CD4-positive, alpha-beta T cell treated with Interleukin-21 for 1 hour (primary cell): ENCODE measurements at regions not wholly inside any gene's neighbourhood (a gene's known extent, or its start where the extent isn't known, plus 50 kb on each side); places are given as distances from the start of the nearest gene placed in this dataset.
A peak's percentile ranks its signal among the peaks of the same experiment; 100 is the strongest.

Source experiments
- DNase-seq: peaks from one replicate; pipeline ENCODE4 v3.0.0-alpha.2; 2020

DNA sequence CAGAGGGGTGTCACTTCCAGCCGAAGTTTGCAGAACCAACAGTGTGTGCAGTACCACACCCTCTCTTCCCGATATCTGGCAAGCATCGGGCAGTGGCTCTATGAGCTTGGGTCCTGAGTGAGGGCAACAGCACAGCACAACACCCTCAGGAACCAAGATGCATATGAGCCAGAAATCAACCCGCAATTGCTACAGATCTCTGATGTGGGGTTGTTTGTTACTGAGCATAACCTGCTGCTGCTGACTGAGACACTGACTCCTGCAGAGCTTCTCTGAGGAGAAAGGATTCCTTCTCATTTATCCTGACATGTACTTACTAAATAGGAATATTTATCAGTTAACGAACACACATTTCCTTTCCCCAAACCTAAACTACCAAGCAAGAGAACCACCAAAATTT, 218.3 kb downstream of the RBFOX3 start:
- no peak for DNase-seq

DNA sequence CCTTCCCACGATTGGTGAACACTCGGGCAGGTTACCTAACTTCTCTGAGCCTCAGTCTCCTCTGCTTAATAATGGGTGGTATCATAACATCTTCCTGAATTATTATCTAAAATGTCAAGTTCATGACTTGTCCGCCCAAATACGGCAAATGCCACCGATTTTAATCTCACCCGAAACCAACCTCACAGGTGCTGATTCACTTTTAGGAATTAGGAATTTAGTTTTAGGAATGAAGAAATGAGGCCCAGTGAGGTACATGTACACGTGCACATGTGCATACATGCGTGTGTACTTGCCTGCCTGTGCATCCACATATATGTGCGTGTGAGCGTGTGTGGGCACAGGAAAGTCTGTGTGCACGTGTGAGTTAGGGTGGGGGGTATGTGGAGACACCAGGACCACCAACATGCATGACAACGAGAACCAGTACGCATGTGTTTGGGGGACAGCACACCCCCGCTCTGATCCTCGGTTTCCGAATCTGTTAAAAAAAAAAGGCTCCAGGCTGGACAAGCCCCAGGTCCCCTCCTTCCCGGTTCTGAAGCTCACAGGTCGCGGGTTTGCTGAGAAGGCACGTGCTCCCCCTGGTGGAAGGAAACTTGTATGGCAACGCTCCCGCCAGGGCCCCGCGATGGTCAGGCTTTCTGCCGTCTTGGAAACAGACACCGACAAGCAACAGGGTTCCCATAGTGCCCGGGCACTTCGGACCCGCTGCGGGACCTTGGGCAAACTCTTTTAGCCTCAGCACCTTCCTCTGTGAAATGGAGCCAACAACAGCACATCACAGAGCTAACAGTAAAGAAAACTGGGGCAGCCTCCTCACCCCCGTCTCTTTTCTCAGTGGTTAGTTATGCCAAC, 219.2 kb downstream of the RBFOX3 start:
- DNase-seq = peak; percentile 62

DNA sequence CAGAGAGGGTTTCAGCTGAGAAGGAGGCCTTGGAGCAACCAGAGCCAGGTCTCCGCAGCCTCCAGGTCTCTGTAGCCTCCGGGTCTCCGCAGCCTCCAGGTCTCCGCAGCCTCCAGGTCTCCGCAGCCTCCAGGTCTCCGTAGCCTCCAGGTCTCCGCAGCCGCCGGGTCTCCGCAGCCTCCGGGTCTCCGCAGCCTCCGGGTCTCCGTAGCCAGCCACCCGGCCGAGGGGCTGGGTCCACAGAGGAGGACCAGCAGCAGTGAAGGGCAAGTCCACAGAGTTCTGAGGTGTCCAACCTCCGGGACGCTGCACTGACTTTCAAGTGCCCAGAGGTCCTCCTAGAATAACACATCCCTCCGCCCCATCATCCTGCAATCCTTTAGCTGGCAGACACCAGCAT, 221.0 kb downstream of the RBFOX3 start:
- DNase-seq = no peak

DNA sequence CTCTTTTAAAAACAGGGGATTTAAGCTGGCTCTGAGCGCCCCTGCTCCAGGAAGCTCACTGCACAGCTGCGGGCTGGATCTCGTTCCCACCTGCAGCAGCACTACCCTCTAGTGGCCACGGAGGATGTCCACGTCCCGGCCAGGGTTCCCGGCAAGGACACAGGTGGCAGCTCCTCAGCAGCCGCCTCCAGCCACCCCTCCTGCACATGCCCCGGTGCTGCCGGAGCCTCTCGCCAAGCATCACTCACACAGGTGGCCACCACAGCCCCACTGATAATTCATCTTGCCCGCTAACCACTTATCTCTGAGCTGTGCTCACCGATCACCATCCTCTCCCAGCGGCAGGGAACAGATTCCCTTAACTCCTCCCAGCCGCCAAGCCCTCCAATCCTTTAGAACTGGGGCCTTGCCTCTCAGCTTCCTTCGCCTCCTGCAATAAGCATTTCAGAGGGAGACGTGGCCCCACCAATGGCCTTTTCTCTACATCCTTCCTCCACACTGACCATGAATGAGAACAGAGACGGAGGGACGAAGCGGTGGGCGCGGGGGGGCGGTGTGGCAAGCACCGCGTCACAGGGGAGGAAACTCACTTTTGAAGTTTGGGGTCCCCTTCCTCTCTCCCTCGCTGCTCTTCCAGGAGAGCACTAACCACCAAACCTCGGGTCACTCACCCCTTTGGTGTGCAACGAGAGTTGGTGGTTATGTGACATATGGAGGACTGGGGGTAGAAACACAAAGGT, 222.1 kb downstream of the RBFOX3 start:
- no peak for DNase-seq

DNA sequence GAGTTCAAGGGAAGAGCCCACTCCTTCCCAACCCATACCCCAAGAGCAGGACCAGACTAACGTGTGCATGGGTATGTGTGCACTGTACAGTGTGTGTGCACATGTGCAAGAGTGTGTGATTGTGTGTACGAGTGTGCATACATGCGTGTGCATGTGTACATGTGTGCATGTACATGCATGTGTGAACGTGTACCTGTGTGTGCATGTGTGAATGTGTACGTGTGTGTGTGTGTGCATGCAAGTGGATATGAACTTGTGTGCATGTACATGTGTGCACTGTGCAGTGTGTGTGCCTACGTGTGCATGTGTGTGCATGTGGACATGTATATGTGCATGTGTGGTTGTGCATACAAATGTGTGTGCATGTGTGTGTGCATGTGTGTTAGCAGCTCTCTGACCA, 223.1 kb downstream of the RBFOX3 start:
- no peak for DNase-seq

DNA sequence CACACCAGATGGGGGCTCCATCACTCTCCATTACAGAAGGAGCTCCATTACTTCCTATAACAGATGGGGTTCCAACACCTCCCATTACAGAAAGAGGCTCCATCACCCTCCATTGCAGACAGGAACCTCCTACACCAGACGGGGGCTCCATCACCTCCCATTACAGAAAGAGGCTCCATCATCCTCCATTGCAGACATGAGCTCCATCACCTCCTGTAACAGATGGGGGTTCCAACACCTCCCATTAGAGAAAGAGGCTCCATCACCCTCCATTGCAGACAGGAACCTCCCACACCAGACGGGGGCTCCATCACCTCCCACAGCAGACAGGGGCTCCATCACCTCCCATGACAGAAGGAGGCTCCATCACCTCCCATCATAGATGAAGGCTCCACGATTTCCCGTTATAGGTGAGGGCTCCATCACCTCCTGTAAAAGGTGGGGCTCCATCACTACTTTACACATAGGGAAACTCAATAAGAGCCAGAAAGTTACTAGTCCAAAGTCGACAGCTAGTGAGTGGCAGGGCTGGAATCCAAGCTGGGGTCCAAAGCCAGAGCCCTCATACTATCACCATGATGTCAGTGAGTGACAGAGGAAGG, 224.8 kb downstream of the RBFOX3 start:
- DNase-seq = no peak

DNA sequence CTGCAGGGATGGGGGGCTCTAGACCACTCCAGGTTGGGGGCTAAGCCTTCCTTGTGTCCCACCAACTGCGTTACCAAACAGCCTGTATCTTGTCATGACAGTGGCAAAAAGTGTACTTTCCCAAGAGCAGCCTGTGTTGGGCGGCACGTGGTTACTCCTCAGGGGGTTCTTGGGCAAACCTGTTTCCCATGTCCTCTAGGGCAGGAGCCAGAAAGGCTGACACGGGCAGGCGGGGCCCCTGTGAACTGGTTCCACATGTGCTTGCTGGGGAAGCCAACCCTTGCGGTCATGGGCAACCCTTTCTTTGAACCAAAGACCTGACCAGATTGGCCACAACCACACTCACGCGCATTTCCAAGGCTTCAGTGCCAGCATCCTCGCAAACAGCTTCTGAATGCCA, 228.5 kb downstream of the RBFOX3 start:
- DNase-seq = no peak

DNA sequence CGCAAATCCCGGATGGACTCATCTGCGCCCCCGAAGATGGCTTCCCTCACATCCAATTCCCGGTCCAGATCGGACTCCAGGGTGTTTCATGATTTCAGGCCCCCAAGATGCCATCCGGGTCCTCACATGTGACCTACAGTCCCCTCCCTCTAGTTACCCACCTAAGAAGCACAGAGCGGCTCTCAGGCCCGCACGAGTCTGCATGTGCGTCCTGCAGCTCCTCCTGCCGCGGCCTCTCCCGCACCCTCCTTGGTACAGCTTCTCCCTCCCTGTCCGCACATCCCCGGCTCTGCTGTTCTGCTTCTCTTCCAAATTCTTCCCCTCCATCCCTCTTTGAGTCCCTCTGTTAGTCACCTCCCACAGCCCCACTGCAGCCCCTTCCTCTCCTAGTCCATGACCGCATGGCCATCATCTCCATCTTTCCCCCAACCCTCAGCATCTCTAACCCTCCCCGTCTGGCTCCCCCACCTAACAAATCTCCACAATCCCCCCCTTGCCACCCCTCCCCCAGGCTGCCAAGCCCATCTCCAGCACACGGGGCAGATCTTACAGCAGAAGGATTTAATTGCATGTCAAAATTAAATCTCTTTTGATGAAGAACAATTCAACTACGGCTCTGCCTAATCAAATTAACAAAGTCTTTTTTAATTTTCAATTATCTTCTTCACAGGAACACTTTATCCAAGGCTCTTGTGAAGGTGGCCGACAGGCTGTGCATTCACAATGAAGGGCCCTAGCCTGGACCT, 231.0 kb downstream of the RBFOX3 start:
- DNase-seq = no peak

DNA sequence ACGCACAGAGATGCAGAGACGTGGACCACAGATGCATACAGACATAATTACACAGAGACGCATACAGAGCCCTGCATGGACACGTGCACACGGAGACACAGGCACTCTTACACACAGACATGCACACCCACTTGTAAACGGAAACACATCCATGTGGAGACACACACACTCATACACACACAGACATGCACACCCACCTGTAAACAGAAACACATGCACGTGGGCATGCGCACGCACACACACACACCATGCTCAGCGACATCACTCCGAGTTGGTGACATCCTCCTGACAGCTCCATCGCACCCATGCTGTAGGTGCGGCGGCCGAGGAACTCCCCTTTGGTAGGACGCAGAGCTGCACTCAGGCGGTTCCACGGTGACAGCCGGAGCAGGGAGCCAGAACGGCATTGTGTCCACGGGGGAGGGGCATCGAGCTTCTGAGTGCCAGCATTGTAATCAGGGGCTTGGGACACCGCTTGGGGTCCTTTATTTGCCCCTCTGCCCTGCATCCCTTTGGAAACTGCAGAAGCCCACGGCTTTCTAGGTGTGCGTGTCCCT, 233.5 kb downstream of the RBFOX3 start:
- no peak for DNase-seq

DNA sequence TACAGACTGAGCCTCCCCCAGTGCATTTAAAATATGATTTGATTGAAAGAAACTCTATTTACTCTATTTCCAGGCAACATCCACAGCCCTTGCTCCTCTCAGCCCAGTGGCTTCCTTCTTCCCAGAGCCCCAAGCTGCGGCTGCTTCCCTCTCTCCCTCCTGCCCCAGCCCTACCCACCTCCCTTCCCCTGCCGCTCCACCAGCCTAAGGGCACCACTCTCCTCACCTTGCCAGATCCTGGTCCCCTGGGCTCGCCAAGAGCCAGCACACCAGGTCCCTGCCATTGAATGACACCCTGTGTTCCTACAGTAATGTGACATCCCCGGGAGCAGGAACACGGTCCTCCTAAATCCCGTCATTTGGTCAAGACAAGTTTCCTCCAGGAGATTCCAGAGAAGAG, 236.0 kb downstream of the RBFOX3 start:
- no peak for DNase-seq

DNA sequence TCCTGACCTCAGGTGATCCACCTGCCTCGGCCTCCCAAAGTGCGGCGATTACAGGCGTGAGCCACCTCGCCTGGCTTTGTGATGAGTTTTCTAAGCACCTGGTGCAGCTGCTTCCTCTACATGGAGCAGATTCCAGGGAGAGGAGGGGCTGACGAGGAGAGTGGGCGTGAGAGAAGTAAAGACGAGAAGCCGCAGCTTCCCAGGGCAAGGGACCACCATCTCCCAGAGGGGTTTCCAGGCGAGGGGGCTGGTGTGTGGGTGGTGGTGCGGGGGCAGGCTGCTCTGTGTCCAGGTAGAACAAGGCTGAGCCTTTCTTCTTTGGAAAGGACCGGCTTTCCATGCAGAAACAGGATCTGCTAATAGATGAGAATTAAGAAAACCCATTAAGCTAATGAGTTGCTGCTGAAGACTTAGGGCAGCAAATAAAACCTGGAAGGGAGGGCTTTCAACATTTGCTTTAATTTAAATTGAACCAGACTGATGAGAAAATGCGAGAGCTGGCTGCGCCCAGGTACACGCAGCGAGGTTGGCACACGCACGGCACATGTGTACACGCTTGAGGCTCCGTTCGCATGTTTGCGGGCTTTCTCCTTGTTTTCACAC, 236.7 kb downstream of the RBFOX3 start:
- no peak for DNase-seq

DNA sequence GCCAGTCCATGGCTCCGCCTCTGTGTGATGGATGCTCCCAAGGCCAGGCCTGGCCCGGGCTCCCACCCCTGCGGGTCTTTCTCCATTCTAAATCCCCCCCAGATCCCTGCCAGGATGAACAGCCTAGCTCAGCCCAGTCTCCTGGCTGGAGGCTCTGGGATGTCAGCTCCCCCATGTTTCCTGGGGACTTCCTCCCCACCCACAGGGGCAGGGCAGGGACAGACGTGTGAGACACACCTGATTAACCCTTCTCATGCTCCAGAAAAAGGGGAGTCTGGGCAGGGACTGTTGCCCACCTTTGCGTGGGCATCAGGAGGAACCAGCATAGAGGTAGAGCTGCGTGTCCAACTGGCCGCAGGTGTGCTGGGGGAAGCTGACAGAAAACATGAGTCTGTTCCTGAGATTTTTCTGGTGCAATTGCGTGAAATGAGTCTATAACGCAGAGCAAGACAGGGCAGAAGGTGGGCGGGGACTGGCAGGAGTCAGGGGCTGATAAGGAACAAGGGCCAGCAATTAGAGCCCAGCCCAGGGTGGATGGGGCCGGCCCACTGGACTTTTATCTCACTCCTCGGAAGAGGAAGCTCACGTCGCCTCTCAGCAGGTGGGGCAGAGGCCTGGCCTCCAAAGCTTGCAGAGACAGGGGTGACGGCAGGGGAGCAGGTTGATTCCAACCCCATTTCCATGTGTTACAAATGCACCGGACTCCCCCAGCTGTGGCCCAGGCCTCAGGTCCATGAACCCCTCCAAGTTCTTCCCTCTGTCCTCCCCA, 238.2 kb downstream of the RBFOX3 start:
- DNase-seq = no peak

DNA sequence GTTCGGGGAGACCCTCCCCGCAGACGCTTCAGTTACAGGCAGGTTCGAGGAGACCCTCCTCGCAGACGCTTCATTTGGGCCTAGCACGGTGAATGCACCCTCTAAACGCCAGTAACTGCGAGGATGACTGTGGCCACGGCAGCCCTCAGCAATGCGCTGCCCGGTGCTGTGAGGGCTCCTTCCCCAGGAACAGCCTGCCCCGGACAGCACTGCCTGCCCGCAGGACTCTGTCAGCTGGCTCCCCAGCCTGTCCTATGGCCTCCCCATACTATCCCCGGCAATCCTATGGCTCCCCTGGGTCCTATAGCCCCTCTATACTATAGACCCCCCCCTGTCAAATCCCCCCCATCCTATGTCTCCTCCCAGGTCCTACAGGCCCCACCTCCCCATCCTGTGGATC, 238.9 kb downstream of the RBFOX3 start:
- no peak for DNase-seq

DNA sequence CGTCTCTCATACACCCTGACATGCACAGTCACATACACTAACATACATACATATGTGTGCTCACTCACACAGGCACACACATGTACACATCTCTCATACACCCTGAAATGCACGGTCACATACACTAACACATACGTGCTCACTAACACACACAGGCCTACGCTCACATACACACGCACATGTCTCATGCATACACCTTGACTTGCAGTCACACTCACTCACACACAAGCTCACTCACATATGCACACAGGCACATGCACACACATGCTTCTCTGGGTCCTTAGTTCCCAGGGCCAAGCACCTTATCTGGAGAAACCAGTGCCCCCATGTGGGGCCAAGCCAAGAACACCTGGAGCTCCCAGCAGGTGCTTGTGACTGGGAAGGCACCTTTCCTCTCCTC, 240.3 kb downstream of the RBFOX3 start:
- no peak for DNase-seq

DNA sequence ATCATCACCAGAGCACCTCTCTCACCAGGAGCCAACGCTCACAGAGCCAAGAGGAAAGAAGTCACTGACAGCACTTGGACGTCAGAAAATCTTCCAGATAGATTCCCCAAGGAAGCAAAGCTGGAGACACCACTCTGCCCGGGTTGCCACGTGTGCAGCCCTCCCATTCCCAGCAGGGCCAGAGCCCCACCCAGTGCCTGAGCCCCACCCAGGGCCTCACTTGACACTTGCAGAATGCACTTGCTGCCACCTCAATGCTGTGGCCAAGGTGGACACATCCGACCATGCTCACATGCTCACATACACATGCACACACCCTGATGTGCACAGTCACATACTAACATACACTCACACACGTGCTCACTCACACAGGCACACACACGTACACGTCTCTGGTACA, 240.7 kb downstream of the RBFOX3 start:
- no peak for DNase-seq

DNA sequence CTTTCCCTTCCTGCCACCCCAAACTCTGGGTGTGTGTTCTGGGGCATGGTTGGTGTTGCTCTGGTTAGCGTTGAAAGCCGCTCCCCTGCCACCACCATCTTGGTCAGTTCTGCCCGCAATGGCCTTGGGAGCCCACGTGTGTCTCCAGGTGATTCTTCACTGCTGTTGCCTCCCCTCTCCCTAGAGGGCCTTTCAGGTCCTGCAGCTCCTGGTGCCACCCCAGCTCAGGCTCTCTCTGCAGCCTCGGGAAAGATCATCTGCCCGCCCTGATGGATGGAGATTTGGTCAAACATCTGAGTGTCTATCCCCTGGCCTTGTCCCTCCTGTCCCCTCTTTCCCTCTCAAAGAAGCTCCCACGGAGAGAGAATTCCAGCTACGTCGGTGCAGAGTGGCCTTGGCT, 241.3 kb downstream of the RBFOX3 start:
- no peak for DNase-seq

DNA sequence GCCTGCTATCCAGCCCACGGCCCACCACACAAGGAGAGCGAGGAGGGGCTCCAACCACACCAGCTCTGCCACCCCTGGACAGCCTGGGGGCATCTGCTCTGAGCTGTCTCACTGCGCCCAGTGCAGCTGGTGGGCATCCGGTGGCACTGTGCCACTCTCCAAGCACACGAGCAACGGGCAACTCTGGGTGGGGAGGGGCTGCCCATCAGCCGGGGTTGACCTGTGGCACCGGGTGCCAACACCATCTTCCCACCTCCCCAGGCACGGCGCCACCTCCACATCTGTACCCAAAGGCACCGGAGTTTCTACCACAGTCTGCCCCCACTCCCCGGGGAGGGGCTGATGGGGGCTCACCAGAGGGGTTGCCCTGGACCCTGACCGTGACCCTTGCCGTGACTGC, 241.8 kb downstream of the RBFOX3 start:
- DNase-seq = no peak

DNA sequence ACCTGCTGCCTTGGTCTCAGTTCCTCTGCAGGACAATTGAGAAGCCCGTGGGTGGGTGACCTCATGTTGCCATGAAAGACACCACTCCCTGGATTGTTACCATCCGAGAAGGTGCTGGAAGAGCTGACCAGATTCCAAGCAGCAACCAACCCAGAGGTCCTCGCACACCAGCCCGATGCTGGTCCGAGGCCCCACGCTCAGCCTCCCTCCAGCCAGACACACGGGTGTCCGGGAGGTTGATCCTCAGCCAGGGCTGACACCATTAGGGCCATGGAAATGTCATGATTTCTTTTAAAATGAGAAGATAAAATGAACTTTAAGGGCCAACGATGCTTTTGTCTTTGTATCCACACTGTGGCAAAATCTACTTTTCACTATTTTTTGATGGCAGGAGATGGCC, 242.3 kb downstream of the RBFOX3 start:
- no peak for DNase-seq

DNA sequence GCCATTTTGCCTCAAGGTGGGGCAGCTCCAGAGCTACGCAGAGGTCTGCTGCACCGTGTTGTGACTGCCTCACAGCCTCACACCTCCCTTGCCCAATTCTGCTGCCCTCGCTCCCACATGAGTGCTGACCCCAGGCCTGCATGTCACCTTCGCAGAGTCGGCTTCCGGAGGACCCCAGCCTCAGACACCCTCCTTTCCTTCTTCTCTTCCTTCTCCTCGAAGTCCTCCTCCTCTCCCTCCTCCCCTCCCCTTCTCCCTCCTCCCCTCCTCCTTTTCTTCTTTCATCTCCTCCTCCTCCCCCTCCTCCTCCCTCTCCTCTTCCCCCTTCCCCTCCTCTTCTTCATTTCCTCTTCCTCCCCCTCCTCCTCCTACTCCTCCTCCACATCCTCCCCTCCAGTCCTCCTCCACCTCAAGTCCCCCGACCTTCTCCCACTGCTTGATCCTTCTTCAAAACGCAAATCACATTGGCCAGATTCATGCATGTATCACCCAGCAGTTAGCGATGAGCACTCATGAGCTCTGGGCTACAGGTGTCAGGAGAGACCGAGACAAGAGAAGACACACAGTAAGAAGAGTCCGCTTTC, 243.8 kb downstream of the RBFOX3 start:
- DNase-seq = no peak

DNA sequence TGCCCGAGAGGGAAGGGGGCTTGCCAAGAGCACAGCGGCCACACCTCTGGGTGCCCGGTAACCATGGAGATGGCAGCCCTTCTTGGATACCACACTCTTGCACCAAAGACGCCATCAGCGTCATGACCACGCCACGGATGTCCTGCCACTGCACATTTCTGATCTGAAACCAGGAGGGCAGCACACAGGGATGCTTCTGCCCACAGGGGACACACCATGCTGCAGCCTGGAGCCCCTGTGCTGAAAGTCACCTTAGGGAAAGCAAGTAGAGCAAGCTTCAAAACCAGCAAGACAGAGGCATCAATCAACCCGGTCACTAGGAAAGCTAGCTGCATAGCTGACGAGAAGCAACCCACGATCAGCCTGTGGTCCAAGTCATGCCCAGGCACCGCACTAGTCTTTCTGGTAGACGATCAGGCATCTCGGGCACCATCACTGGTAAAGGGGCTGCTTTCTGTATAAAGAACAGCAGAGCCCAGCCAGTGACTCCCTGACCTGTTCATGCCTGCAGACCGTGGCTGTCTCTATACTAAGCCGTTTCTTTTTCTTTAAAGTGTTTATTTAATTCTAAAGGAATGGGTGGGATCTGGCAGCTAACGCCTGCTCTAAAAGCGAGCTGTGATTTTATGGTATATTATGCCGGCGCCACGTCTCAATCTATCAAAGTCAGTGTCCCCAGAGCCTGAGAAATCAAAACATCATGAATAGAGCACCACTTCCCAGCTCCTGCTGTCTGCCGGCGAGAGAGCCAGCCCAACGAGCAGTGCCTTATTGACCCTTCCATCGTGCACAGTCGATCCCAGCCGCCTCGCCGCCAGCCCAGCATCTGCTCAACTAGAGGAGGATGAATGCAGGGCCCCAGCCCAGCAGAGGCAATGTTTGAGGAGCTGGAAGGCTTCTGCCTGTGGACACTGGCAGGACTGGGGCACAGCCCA, 244.7 kb downstream of the RBFOX3 start:
- no peak for DNase-seq
